B cell (primary cell): ENCODE measurements at regions not wholly inside any gene's neighbourhood (a gene's known extent, or its start where the extent isn't known, plus 50 kb on each side); places are given as distances from the start of the nearest gene placed in this dataset.

Source experiments
- CTCF ChIP-seq: fragments of 200-600 bp; IDR thresholded peaks from one replicate; pipeline ENCODE4 v1.8.0; 2022; ENCODE audit warnings: antibody characterized with exemption, mild to moderate bottlenecking
- EZH2 ChIP-seq: IDR thresholded peaks from 2 replicates; pipeline ENCODE4 v1.6.1; 2012; ENCODE audit warnings: borderline replicate concordance, low read depth, mild to moderate bottlenecking, moderate library complexity, low read length; ENCODE audit not compliant: insufficient read depth, poor library complexity, severe bottlenecking

GRCh38 chr10:31611161-31611560 lies 292.1 kb downstream of the ZEB1 start:
- TF ChIP-seq CTCF (no peak), EZH2 (no peak)
